CMK (cell line): ENCODE measurements at regions not wholly inside any gene's neighbourhood (a gene's known extent, or its start where the extent isn't known, plus 50 kb on each side); places are given as distances from the start of the nearest gene placed in this dataset.

Experiments used
- DNase-seq: peaks from one replicate; pipeline ENCODE4 v3.0.0-alpha.2; 2010; ENCODE audit warnings: low read depth

DNA sequence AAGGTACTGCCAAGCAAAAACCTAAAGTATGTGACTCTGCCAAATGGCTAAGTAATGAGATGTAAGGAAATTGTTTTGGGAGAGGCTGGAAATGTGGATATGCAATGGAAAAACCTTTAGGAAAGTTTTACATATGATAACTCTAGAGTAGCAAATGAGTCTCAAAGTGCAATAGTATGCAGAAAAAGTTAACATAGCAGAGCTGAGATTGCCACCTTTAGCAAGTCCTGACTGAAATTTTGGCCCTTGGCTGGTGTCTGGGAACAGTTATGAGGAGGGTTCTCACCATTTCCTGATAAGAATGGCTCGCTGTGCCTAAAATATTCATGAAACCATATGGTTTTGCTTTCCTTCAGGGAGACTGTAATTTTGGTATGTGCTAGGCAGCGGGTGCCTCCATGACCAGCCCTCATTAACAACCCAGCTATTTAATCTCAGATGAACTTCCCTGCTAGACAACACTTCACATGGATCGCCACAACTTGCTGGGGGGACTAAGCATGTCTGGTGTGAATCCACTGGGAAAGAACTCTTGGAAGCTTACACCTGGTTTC is 72.3 kb upstream of the ERBB4 start:
- no peak for DNase-seq

DNA sequence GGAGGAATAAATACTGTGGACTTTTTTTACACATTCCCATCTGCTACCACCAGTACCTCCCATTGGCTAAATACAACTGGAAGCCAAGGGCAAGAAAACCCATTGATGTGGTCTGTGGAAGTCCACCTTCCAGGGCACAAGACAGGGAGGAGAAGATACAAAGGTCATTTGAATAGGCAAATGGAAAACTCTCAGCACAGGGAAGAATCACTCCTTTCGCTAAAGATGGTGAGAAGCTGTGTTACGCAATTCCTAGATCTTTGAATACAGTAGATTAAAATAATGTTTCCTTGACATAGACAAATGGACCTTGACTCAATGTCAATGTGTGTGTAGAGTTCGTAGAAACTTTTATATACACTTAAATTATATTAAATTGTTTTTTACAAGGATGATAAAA is 70.9 kb upstream of the ERBB4 start:
- DNase-seq, result no peak

DNA sequence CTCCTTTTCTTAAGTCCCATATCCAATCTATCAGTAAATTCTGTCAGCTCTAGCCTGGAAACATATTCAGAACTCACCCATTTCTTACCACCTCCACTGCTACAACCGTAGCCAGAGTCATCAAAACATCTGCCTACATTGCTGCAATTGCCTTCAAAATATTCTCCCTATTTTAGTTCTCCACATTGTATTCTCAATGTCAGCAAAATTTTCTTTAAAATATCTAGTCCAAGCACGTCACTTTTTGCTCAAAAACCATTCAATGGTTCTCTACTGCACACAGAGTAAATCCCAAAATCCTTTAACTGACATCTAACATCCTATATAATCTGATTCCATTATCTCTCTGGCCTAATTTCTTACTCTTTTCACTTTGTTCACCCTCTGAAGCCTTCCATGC is 68.5 kb upstream of the ERBB4 start:
- DNase-seq, result no peak

DNA sequence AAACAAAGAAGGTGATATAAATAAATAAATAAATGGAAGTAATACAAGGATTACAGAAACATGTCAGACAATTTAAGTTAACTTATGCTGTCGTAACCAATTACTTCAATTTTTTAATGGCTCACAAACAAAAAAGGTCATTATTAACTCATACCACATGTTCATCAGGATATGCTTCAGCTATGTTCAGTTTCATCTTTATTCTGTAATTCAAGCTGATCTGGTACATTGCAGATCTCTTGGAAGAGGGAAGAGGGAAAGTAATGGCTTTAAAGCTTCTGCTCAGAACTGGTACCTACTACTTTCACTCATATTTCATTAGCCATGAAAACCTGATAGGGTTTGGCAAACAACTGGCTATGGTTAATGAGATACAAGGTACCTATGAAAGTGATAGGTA is 67.6 kb upstream of the ERBB4 start:
- no peak for DNase-seq

DNA sequence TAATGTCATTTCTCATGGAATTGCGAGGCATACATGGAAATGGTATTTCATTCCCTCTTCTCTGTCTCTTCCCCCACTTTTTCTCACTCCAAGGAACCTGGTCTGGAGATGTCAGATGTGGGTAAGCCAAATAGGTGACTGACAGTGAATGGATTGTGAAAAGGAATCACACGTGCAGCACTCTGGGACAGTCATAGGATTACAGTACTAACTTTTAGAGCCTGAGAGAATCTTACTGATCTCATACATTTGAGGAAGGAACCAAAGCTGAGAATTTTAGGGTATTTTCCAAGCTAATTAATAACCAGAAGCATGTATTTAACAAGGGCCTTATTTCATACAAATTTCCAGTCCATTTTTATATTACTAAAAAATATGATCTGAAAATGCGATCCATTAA is 58.1 kb upstream of the ERBB4 start:
- no peak for DNase-seq

DNA sequence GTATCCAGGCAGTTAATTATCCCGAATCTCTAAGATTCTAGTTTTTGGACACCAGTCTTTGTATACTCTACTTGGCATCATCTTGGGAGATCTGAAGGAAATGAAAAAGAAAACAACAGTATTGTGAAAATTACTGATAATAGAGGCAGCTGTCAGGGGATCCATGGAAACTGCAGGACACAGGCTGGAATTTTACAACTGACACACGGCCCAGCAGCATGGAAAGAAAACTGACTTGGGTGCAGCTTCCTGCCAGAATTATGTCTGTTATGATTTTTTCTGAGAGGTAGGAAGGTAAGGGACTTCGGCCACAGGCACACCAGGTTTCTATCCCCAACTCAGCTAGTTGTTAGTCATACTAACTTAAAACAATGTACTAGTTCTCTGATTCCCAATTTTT is 57.7 kb upstream of the ERBB4 start:
- no peak for DNase-seq

DNA sequence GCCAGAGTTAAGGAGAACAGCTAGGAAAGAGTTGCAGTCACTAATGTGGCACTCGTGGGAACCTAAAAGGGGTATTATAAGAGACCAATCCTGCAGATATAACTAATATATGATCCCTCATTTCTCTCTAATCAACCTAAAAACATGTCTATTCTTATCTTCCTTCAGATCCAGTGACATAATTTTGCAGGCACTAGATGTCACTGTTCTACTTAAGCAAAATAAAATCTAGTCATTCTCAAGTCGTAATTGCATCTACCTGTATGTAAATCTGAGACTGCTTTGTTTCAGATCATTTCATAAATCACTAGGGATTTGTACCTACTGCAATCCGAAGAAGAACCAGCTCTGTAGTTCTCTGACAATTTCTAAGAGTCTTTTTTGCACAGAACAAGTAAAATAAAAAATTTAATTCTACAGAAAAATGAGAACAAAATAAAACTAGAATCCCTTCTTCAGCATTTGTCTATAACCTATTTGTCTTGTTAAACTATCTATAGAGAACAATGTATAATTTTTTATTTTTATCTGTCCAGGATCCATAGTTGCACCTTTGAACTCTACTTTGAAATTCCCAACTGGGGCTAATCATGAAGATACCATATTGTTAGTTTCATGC is 56.5 kb upstream of the ERBB4 start:
- DNase-seq, result no peak

DNA sequence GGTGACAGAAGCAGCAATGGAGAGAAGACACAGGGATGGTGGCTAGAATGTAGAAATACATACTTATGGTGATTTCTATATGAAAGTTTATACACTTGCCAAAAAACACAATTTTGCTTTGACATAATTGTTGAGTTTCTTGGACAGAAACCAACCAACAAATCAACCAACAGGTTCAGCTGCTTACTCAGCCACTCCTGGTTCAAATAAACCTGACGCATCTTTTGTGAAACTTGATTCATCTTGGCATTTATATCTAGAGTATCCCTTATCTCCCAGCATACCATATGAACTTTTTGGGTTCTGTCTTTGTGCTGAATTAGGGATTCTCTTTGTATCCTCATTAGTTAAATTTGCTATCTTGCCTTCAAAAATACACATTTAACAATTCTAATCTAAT is 54.1 kb upstream of the ERBB4 start:
- DNase-seq, result no peak
